SK-N-MC (cell line): ENCODE measurements at regions not wholly inside any gene's neighbourhood (a gene's known extent, or its start where the extent isn't known, plus 50 kb on each side); places are given as distances from the start of the nearest gene placed in this dataset.
"Not testable (repeated sequence)": the region's sequence is repeated elsewhere in the genome, so short reads cannot be mapped to it uniquely, and the experiment has no call there.

Experiments
- DNase-seq: peaks from one replicate; pipeline ENCODE4 v3.0.0-alpha.2; 2011; ENCODE audit warnings: low read depth, low spot score
- H3K27ac ChIP-seq: fragments of 200-600 bp; sonication (generic); 2 replicates; pipeline ENCODE4 v1.5.1; 2016; ENCODE audit warnings: mixed run types
- H3K36me3 ChIP-seq: fragments of 200-600 bp; sonication (generic); 2 replicates; pipeline ENCODE4 v1.6.1; 2017; ENCODE audit warnings: antibody characterized with exemption, low read length, mixed read lengths; ENCODE audit not compliant: insufficient read depth
- H3K4me3 ChIP-seq: fragments of 200-600 bp; sonication (generic); 2 replicates; pipeline ENCODE4 v1.5.1; 2016
- H3K9ac ChIP-seq: fragments of 200-600 bp; sonication (generic); 2 replicates; pipeline ENCODE4 v1.8.0; 2017; ENCODE audit warnings: mixed run types, mixed read lengths; ENCODE audit not compliant: insufficient read length
- H3K9me3 ChIP-seq: fragments of 200-600 bp; sonication (generic); 2 replicates; pipeline ENCODE4 v1.6.1; 2017; ENCODE audit warnings: low read depth, mild to moderate bottlenecking, antibody characterized with exemption, low read length, moderate library complexity, mixed read lengths
- EZH2 ChIP-seq: fragments of 200-600 bp; sonication (generic); IDR thresholded peaks from one replicate; pipeline ENCODE4 v1.6.1; 2017; ENCODE audit warnings: antibody characterized with exemption
- FOXP2 ChIP-seq: optimal IDR thresholded peaks from 2 replicates; pipeline ENCODE3; 2011; ENCODE audit warnings: mild to moderate bottlenecking, moderate library complexity; ENCODE audit not compliant: insufficient read depth; ENCODE audit errors: extremely low read length, control extremely low read depth
- POLR2AphosphoS5 ChIP-seq: IDR thresholded peaks from 2 replicates; pipeline ENCODE4 v1.6.1; 2012; ENCODE audit warnings: mild to moderate bottlenecking, low read depth, low read length, borderline replicate concordance

GRCh38 chr4:34950926-34951325 is 1293.4 kb downstream of the ARAP2 start:
- H3K4me3 ChIP-seq: peak overlapping the region; percentile 7; the same call in 1 of the 2 replicates
- H3K36me3 ChIP-seq: no peaks in the 10 kb centered on the region
- no peaks in the 10 kb centered on the region for H3K9me3 ChIP-seq
- TF ChIP-seq EZH2 (no peak), POLR2AphosphoS5 (no peak), FOXP2 (no peak)
- DNase-seq: peak; percentile 1
- H3K27ac ChIP-seq: 0 out of 2 replicates have a peak overlapping the region, but pooled peaks have one; percentile 54
- no peak overlapping the region for H3K9ac ChIP-seq

- TF ChIP-seq POLR2AphosphoS5: no peak
- no peak for TF ChIP-seq FOXP2
- TF ChIP-seq EZH2: no peak
- DNase-seq: no peak
- H3K9ac ChIP-seq: no peak overlapping the region
These were observed 1291.0 kb downstream of the ARAP2 start for GRCh38 chr4:34953145-34953799.

GRCh38 chr4:34964613-34965012 is 1279.7 kb downstream of the ARAP2 start:
- Histone ChIP-seq H3K27ac (no peak overlapping the region), H3K36me3 (no peaks in the 10 kb centered on the region), H3K9me3 (no peaks in the 10 kb centered on the region), H3K4me3 (no peak overlapping the region), H3K9ac (no peak overlapping the region)
- TF ChIP-seq POLR2AphosphoS5 (no peak), FOXP2 (no peak), EZH2 (no peak)
- DNase-seq: no peak

More at GRCh38 chr4:34953145-34953799, 1291.0 kb downstream of the ARAP2 start:
- H3K27ac ChIP-seq: no peak overlapping the region
- no peaks in the 10 kb centered on the region for H3K36me3 ChIP-seq
- no peak overlapping the region for H3K4me3 ChIP-seq
- H3K9me3 ChIP-seq: no peaks in the 10 kb centered on the region

GRCh38 chr4:34972189-34972588 is 1272.1 kb downstream of the ARAP2 start:
- Histone ChIP-seq H3K9ac (no peak overlapping the region), H3K4me3 (no peak overlapping the region), H3K36me3 (no peaks in the 10 kb centered on the region), H3K9me3 (no peaks in the 10 kb centered on the region), H3K27ac (no peak overlapping the region)
- TF ChIP-seq POLR2AphosphoS5 (no peak), FOXP2 (no peak), EZH2 (no peak)
- no peak for DNase-seq

- H3K27ac ChIP-seq: no peak overlapping the region
- TF ChIP-seq FOXP2 (no peak), POLR2AphosphoS5 (no peak), EZH2 (no peak)
- no peak overlapping the region for H3K4me3 ChIP-seq
- no peaks in the 10 kb centered on the region for H3K36me3 ChIP-seq
- DNase-seq: no peak
- no peaks in the 10 kb centered on the region for H3K9me3 ChIP-seq
- H3K9ac ChIP-seq: no peak overlapping the region
These were observed 1270.5 kb downstream of the ARAP2 start for GRCh38 chr4:34973650-34974312.

GRCh38 chr4:34974313-34974680 is 1270.0 kb downstream of the ARAP2 start:
- no peak for DNase-seq
- TF ChIP-seq FOXP2 (no peak), POLR2AphosphoS5 (no peak), EZH2 (no peak)
- Histone ChIP-seq H3K9ac (no peak overlapping the region), H3K27ac (no peak overlapping the region), H3K9me3 (no peaks in the 10 kb centered on the region), H3K36me3 (no peaks in the 10 kb centered on the region), H3K4me3 (no peak overlapping the region)

- not testable (repeated sequence) for H3K4me3 ChIP-seq, H3K27ac ChIP-seq, DNase-seq, H3K36me3 ChIP-seq, H3K9ac ChIP-seq, H3K9me3 ChIP-seq
These were observed 1223.1 kb downstream of the ARAP2 start for GRCh38 chr4:35021222-35021621.

GRCh38 chr4:35025152-35025834 is 1219.0 kb downstream of the ARAP2 start:
- DNase-seq: no peak
- H3K9me3 ChIP-seq: no peaks in the 10 kb centered on the region
- H3K27ac ChIP-seq: no peak overlapping the region
- H3K36me3 ChIP-seq: no peaks in the 10 kb centered on the region
- H3K4me3 ChIP-seq: no peak overlapping the region
- H3K9ac ChIP-seq: no peak overlapping the region
- no peak for TF ChIP-seq EZH2
- no peak for TF ChIP-seq FOXP2
- no peak for TF ChIP-seq POLR2AphosphoS5
